ENCODE measurements at regions not wholly inside any gene's neighbourhood (a gene's known extent, or its start where the extent isn't known, plus 50 kb on each side); places are given as distances from the start of the nearest gene placed in this dataset.

GRCh38 chr3:189457201-189457607 lies 174.0 kb upstream of the TP63 start:
- WGBS (ENCODE audit: insufficient coverage) = 93% methylated on average over 4 of the region's 7 CpGs
- no peak overlapping the region for H3K4me2 ChIP-seq (replicated peaks; ENCODE audit: extremely low read depth, low read length, poor library complexity, severe bottlenecking)
- H3K9ac ChIP-seq (ENCODE audit: insufficient read depth, low read length, poor library complexity, severe bottlenecking) = no peak overlapping the region
- intact Hi-C loops (cut with micrococcal nuclease) = no loop called here
- H3K27me3 ChIP-seq (ENCODE audit: control insufficient read depth in 2 of 2, insufficient read depth in 2 of 2, low read length in 2 of 2) = no peaks in the 10 kb centered on the region
- peaks cover 0 to 7% (median 4%) of the 10 kb centered on the region in 7 donors for H3K9me3 Mint-ChIP-seq
- H3K9me3 ChIP-seq (replicated peaks in 1 of 2; ENCODE audit: control insufficient read depth in 1 of 2, insufficient read depth in 1 of 2, low read length in 2 of 2) = peaks cover 0 to 5% of the 10 kb centered on the region in 2 donors
- DNase-seq = no peak
- H3K4me1 Mint-ChIP-seq = no peaks in the 10 kb centered on the region
- no peaks in the 10 kb centered on the region for H3K36me3 ChIP-seq (replicated peaks in 1 of 2; ENCODE audit: control insufficient read depth in 1 of 2, insufficient read depth in 2 of 2, low read length in 2 of 2)
- peaks cover 0 to 1% (median 0%) of the 10 kb centered on the region in 3 donors for H3K27me3 Mint-ChIP-seq (ENCODE audit: low read depth in 3 of 3)
- no peak overlapping the region for H2AFZ ChIP-seq (ENCODE audit: insufficient read depth, low read depth, low read length, poor library complexity, severe bottlenecking)
- no peaks in the 10 kb centered on the region for H4K20me1 ChIP-seq (ENCODE audit: insufficient read depth, low read length)
- H3K36me3 Mint-ChIP-seq = no peaks in the 10 kb centered on the region
- no peaks in the 10 kb centered on the region for H3K4me1 ChIP-seq (ENCODE audit: control insufficient read depth in 1 of 2, insufficient read depth in 2 of 2, low read length in 2 of 2)
- TF ChIP-seq, protein P1, sequence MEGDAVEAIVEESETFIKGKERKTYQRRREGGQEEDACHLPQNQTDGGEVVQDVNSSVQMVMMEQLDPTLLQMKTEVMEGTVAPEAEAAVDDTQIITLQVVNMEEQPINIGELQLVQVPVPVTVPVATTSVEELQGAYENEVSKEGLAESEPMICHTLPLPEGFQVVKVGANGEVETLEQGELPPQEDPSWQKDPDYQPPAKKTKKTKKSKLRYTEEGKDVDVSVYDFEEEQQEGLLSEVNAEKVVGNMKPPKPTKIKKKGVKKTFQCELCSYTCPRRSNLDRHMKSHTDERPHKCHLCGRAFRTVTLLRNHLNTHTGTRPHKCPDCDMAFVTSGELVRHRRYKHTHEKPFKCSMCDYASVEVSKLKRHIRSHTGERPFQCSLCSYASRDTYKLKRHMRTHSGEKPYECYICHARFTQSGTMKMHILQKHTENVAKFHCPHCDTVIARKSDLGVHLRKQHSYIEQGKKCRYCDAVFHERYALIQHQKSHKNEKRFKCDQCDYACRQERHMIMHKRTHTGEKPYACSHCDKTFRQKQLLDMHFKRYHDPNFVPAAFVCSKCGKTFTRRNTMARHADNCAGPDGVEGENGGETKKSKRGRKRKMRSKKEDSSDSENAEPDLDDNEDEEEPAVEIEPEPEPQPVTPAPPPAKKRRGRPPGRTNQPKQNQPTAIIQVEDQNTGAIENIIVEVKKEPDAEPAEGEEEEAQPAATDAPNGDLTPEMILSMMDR (IDR thresholded peaks at IDR 0.05) = no peak
- no peak overlapping the region for H3K27ac ChIP-seq (ENCODE audit: low read depth in 1 of 2, low read length in 2 of 2)
- H3K27ac Mint-ChIP-seq = no peak overlapping the region
- H3K79me2 ChIP-seq (ENCODE audit: insufficient read depth, low read length) = no peaks in the 10 kb centered on the region
- H3K4me3 Mint-ChIP-seq = no peak overlapping the region
- no peak overlapping the region for H3K4me3 ChIP-seq (replicated peaks in 1 of 3; ENCODE audit: low read depth in 2 of 3, low read length in 3 of 3)

GRCh38 chr3:189457631-189458412 lies 173.4 kb upstream of the TP63 start:
- H3K36me3 ChIP-seq (replicated peaks in 1 of 2; ENCODE audit: control insufficient read depth in 1 of 2, insufficient read depth in 2 of 2, low read length in 2 of 2) = no peaks in the 10 kb centered on the region
- no peak overlapping the region for H3K4me2 ChIP-seq (replicated peaks; ENCODE audit: extremely low read depth, low read length, poor library complexity, severe bottlenecking)
- no peak for DNase-seq
- TF ChIP-seq, protein P1 (IDR thresholded peaks at IDR 0.05) = no peak
- no peaks in the 10 kb centered on the region for H4K20me1 ChIP-seq (ENCODE audit: insufficient read depth, low read length)
- H3K27ac Mint-ChIP-seq = no peak overlapping the region
- H3K4me3 ChIP-seq (replicated peaks in 1 of 3; ENCODE audit: low read depth in 2 of 3, low read length in 3 of 3) = no peak overlapping the region
- peaks cover 0 to 5% of the 10 kb centered on the region in 2 donors for H3K9me3 ChIP-seq (replicated peaks in 1 of 2; ENCODE audit: control insufficient read depth in 1 of 2, insufficient read depth in 1 of 2, low read length in 2 of 2)
- no peaks in the 10 kb centered on the region for H3K27me3 Mint-ChIP-seq (ENCODE audit: low read depth in 3 of 3)
- H3K9me3 Mint-ChIP-seq = peaks cover 0 to 7% (median 5%) of the 10 kb centered on the region in 7 donors
- H3K4me1 ChIP-seq (ENCODE audit: control insufficient read depth in 1 of 2, insufficient read depth in 2 of 2, low read length in 2 of 2) = no peaks in the 10 kb centered on the region
- no peak overlapping the region for H3K27ac ChIP-seq (ENCODE audit: low read depth in 1 of 2, low read length in 2 of 2)
- H3K4me3 Mint-ChIP-seq = no peak overlapping the region
- H3K4me1 Mint-ChIP-seq = no peaks in the 10 kb centered on the region
- H2AFZ ChIP-seq (ENCODE audit: insufficient read depth, low read depth, low read length, poor library complexity, severe bottlenecking) = no peak overlapping the region
- H3K79me2 ChIP-seq (ENCODE audit: insufficient read depth, low read length) = no peaks in the 10 kb centered on the region
- no peak overlapping the region for H3K9ac ChIP-seq (ENCODE audit: insufficient read depth, low read length, poor library complexity, severe bottlenecking)
- WGBS (ENCODE audit: insufficient coverage) = 100% methylated on average over 1 of the region's 9 CpGs
- intact Hi-C loops (cut with micrococcal nuclease) = no loop called here
- H3K27me3 ChIP-seq (ENCODE audit: control insufficient read depth in 2 of 2, insufficient read depth in 2 of 2, low read length in 2 of 2) = no peaks in the 10 kb centered on the region
- no peaks in the 10 kb centered on the region for H3K36me3 Mint-ChIP-seq
